Endothelial cell of umbilical vein (primary cell): ENCODE measurements at regions not wholly inside any gene's neighbourhood (a gene's known extent, or its start where the extent isn't known, plus 50 kb on each side); places are given as distances from the start of the nearest gene placed in this dataset.

ENCODE experiments used
- BruUV-seq: library from RNA; stranded (reverse); fragments of 400-500 nt; replicated peaks from 2 replicates; lab custom pipeline; 2021; lab: Mats Ljungman, UMichigan
- CTCF ChIA-PET: fragments of 300-600, 350-600 bp; sonication (Branson Sonifier 250); formaldehyde crosslinking; loops from one replicate; lab custom pipeline; 2021; ENCODE audit warnings: antibody characterized with exemption, inconsistent platforms; lab: Charles Lee
- POLR2A ChIA-PET: fragments of 300-600, 350-600 bp; sonication (Branson Sonifier 250); formaldehyde crosslinking; loops from one replicate; lab custom pipeline; 2021; ENCODE audit warnings: antibody characterized with exemption, inconsistent platforms; lab: Charles Lee
- DNase-seq: peaks from one replicate; pipeline ENCODE4 v3.0.0-alpha.2; 2011; ENCODE audit warnings: low read depth, low spot score
- FAIRE-seq: peaks from 2 replicates; lab custom pipeline; 2011; peaks lifted over from hg19 to GRCh38; lab: Jason Lieb, UNC
- H2AFZ ChIP-seq: 2 replicates; pipeline ENCODE4 v1.6.0; 2012; ENCODE audit warnings: low read depth, low read length, control low read depth, inconsistent platforms
- H3K27ac ChIP-seq: 2 replicates; pipeline ENCODE4 v1.5.1; 2011; ENCODE audit warnings: low read depth, mild to moderate bottlenecking, control low read depth, low read length, moderate library complexity; ENCODE audit not compliant: insufficient read depth
- H3K27me3 ChIP-seq, 2 experiments: 2 replicates each; pipeline versions ENCODE4 v1.6.0 to v1.6.1; 2011; ENCODE audit warnings: low read length in 2 of 2, mixed read lengths in 1 of 2; ENCODE audit not compliant: control insufficient read depth in 2 of 2, insufficient read depth in 2 of 2
- H3K36me3 ChIP-seq, 2 experiments: 2 replicates in 1 of 2; 3 replicates in 1 of 2; pipeline ENCODE4 v1.5.1; 2011; ENCODE audit warnings: low read length in 2 of 2, mild to moderate bottlenecking in 1 of 2, moderate library complexity in 1 of 2; ENCODE audit not compliant: control insufficient read depth in 2 of 2, insufficient read depth in 2 of 2; ENCODE audit errors: extremely low read depth in 1 of 2
- H3K4me1 ChIP-seq: 3 replicates; pipeline ENCODE4 v1.5.1; 2011; ENCODE audit warnings: mild to moderate bottlenecking, low read length; ENCODE audit not compliant: control insufficient read depth, insufficient read depth; ENCODE audit errors: extremely low read depth
- H3K4me2 ChIP-seq: 2 replicates; pipeline ENCODE4 v1.6.1; 2011; ENCODE audit warnings: low read length, control low read depth, mixed read lengths; ENCODE audit not compliant: insufficient read depth
- H3K4me3 ChIP-seq, 3 experiments: fragments of 200-600 bp in 1 of 3; sonication (generic), shearing (Covaris generic) in 1 of 3; replicated peaks in 1 of 3; 2 replicates each; pipeline ENCODE4 v1.5.1; 2011 to 2016; ENCODE audit warnings: control low read depth in 3 of 3, low read length in 3 of 3, mild to moderate bottlenecking in 2 of 3, inconsistent platforms in 1 of 3, low read depth in 1 of 3, moderate library complexity in 1 of 3; ENCODE audit not compliant: insufficient read depth in 1 of 3
- H3K79me2 ChIP-seq: 2 replicates; pipeline ENCODE4 v1.6.0; 2012; ENCODE audit warnings: low read length, inconsistent platforms; ENCODE audit not compliant: control insufficient read depth, insufficient read depth
- H3K9ac ChIP-seq: replicated peaks from 2 replicates; pipeline ENCODE3; 2011; ENCODE audit warnings: low read length, control low read depth; ENCODE audit not compliant: insufficient read depth; ENCODE audit errors: extremely low read depth
- H3K9me1 ChIP-seq: replicated peaks from 3 replicates; pipeline ENCODE4 v1.6.0; 2011; ENCODE audit warnings: mild to moderate bottlenecking, low read length; ENCODE audit not compliant: control insufficient read depth, insufficient read depth; ENCODE audit errors: extremely low read depth
- H3K9me3 ChIP-seq: replicated peaks from 2 replicates; pipeline ENCODE4 v1.5.1; 2012; ENCODE audit warnings: low read length, inconsistent platforms; ENCODE audit not compliant: control insufficient read depth, insufficient read depth
- H4K20me1 ChIP-seq: replicated peaks from 2 replicates; pipeline ENCODE3; 2011; ENCODE audit warnings: mild to moderate bottlenecking, low read length; ENCODE audit not compliant: control insufficient read depth, insufficient read depth; ENCODE audit errors: extremely low read depth
- EZH2 ChIP-seq: IDR thresholded peaks from 2 replicates; pipeline ENCODE4 v1.6.1; 2012; ENCODE audit warnings: borderline replicate concordance, low read depth, mild to moderate bottlenecking, moderate library complexity, low read length, inconsistent platforms; ENCODE audit not compliant: severe bottlenecking
- FOS ChIP-seq: IDR thresholded peaks from 2 replicates; pipeline ENCODE4 v1.6.1; 2011; ENCODE audit warnings: mild to moderate bottlenecking, low read length, moderate library complexity, borderline replicate concordance; ENCODE audit not compliant: insufficient read depth
- GATA2 ChIP-seq: IDR thresholded peaks from 2 replicates; pipeline ENCODE4 v1.7.0; 2011; ENCODE audit warnings: low read depth, mild to moderate bottlenecking, moderate library complexity, mixed read lengths, low read length; ENCODE audit not compliant: insufficient read length, insufficient read depth
- JUN ChIP-seq: IDR thresholded peaks from 2 replicates; pipeline ENCODE4 v1.6.1; 2011; ENCODE audit warnings: borderline replicate concordance, low read depth; ENCODE audit not compliant: insufficient read length, insufficient read depth
- MYC ChIP-seq: IDR thresholded peaks from one replicate; pipeline ENCODE4 v1.6.1; 2011; ENCODE audit warnings: mild to moderate bottlenecking, low read depth, low read length
- POLR2A ChIP-seq: IDR thresholded peaks from 2 replicates; pipeline ENCODE4 v1.6.1; 2012; ENCODE audit warnings: low read depth, mild to moderate bottlenecking, control low read depth, low read length
- POLR2AphosphoS5 ChIP-seq: IDR thresholded peaks from 2 replicates; pipeline ENCODE4 v1.6.1; 2012; ENCODE audit warnings: low read depth, mild to moderate bottlenecking, control low read depth, low read length, moderate library complexity; ENCODE audit not compliant: insufficient read depth
- dilution Hi-C: fragments of 300-500 bp; cut with MboI; formaldehyde crosslinking; loops from one replicate; pipeline ENCODE4 v1.15.0; 2019; ENCODE audit warnings: low sequenced_read_pairs; ENCODE audit not compliant: extremely low pct_ligation_motif_present
- intact Hi-C: fragments of 100-400 bp; cut with micrococcal nuclease; formaldehyde crosslinking; loops from one replicate; pipeline ENCODE4 v1.10.0; 2022
- TF ChIP-seq, protein P1 (sequence below): IDR thresholded peaks from 2 replicates; pipeline ENCODE4 v1.6.1; 2011; ENCODE audit not compliant: insufficient read depth, insufficient read length
- TF ChIP-seq, protein P2 (sequence below), 2 donors: IDR thresholded peaks; 1 replicate in 1 of 2; 2 replicates in 1 of 2; pipeline ENCODE4 v1.5.1; 2011; ENCODE audit warnings: low read length in 2 of 2, mild to moderate bottlenecking in 2 of 2, moderate library complexity in 2 of 2, control low read depth in 1 of 2, inconsistent platforms in 1 of 2, low read depth in 1 of 2; ENCODE audit not compliant: insufficient read depth in 1 of 2; ENCODE audit errors: extremely low read depth in 1 of 2

DNA sequence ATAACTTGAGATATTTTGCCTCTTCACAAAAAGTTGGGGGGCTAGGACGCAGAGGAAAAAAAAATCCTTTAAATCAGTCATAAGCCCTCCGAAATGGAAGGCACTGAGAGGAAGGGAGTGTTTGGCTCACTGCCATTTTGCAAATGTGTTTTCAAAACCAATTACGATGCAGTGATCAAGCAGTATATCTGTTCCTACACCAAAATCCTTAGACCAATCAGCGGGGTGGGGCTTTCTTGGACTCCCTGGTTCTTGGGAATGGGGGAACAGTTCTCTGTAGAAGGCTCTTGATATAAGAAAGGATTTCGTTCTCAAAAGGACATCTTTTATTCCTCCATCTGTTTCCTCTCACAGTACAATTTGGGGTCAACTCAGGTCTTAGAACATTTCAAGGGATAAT, 478.6 kb upstream of the JARID2 start:
- Histone ChIP-seq H3K4me2 (no peak overlapping the region), H3K9ac (no peak overlapping the region), H4K20me1 (no peaks in the 10 kb centered on the region), H3K9me3 (no peaks in the 10 kb centered on the region), H3K27ac (no peak overlapping the region), H2AFZ (no peak overlapping the region), H3K79me2 (no peaks in the 10 kb centered on the region), H3K36me3 (no peaks in the 10 kb centered on the region), H3K4me3 (no peak overlapping the region), H3K4me1 (no peaks in the 10 kb centered on the region), H3K27me3 (no peaks in the 10 kb centered on the region), H3K9me1 (no peaks in the 10 kb centered on the region)
- CTCF ChIA-PET, result no interaction called here
- dilution Hi-C loops, result no loop called here
- no TSS peak for BruUV-seq
- DNase-seq (no peak), FAIRE-seq (no peak)
- TF ChIP-seq POLR2AphosphoS5 (no peak), FOS (no peak), JUN (no peak)
- POLR2A ChIA-PET, result no interaction called here
- intact Hi-C loops, result no loop called here

DNA sequence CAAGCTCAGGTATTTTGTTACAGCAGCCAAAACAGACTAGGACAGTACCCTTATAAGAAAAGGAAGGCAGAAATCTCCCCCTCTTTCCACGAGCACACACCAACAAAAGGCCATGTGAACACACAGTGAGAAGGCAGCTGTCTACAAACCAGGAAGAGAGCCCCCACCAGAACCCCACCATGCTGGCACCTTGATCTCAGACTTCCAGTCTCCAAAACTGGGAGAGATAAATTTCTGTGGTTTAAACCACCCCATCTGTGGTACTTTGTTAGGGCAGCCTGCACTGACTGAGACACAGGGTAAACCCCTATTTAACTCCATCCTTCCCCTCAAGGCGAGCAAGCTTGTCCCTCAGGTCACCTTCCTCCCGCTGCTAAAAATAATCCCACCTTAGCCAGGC, 475.8 kb upstream of the JARID2 start:
- no peaks in the 10 kb centered on the region for H3K36me3 ChIP-seq
- no peak overlapping the region for H3K4me3 ChIP-seq
- ChIA-PET CTCF (no interaction called here), POLR2A (no interaction called here)
- intact Hi-C loops, result no loop called here
- H3K4me1 ChIP-seq, result no peaks in the 10 kb centered on the region
- no peaks in the 10 kb centered on the region for H3K79me2 ChIP-seq
- FAIRE-seq (no peak), DNase-seq (no peak)
- H3K4me2 ChIP-seq, result no peak overlapping the region
- no peak overlapping the region for H3K27ac ChIP-seq
- no peaks in the 10 kb centered on the region for H3K9me3 ChIP-seq
- H2AFZ ChIP-seq, result no peak overlapping the region
- H3K9ac ChIP-seq, result no peak overlapping the region
- no peaks in the 10 kb centered on the region for H4K20me1 ChIP-seq
- BruUV-seq, result no TSS peak
- TF ChIP-seq MYC (no peak), POLR2AphosphoS5 (no peak), GATA2 (no peak), EZH2 (no peak), POLR2A (no peak), FOS (no peak), JUN (no peak)
- TF ChIP-seq, protein P1, sequence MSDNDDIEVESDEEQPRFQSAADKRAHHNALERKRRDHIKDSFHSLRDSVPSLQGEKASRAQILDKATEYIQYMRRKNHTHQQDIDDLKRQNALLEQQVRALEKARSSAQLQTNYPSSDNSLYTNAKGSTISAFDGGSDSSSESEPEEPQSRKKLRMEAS, result no peak
- TF ChIP-seq, protein P2, sequence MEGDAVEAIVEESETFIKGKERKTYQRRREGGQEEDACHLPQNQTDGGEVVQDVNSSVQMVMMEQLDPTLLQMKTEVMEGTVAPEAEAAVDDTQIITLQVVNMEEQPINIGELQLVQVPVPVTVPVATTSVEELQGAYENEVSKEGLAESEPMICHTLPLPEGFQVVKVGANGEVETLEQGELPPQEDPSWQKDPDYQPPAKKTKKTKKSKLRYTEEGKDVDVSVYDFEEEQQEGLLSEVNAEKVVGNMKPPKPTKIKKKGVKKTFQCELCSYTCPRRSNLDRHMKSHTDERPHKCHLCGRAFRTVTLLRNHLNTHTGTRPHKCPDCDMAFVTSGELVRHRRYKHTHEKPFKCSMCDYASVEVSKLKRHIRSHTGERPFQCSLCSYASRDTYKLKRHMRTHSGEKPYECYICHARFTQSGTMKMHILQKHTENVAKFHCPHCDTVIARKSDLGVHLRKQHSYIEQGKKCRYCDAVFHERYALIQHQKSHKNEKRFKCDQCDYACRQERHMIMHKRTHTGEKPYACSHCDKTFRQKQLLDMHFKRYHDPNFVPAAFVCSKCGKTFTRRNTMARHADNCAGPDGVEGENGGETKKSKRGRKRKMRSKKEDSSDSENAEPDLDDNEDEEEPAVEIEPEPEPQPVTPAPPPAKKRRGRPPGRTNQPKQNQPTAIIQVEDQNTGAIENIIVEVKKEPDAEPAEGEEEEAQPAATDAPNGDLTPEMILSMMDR (IDR thresholded peaks at IDR 0.05; ENCODE audit: extremely low read depth in 1 of 2, insufficient read depth in 1 of 2, low read depth in 1 of 2, low read length in 2 of 2), result no peak
- dilution Hi-C loops, result no loop called here
- no peaks in the 10 kb centered on the region for H3K9me1 ChIP-seq
- no peaks in the 10 kb centered on the region for H3K27me3 ChIP-seq
